NCI-H2029 (cell line): ENCODE measurements at regions not wholly inside any gene's neighbourhood (a gene's known extent, or its start where the extent isn't known, plus 50 kb on each side); places are given as distances from the start of the nearest gene placed in this dataset.
"Not testable (repeated sequence)": the region's sequence is repeated elsewhere in the genome, so short reads cannot be mapped to it uniquely, and the experiment has no call there.

ENCODE experiments used
- DNase-seq: peaks from one replicate; lab custom pipeline; 2025; lab: John Stamatoyannopoulos, UW

GRCh38 chr2:234374150-234374508 is 122.8 kb downstream of the ARL4C start:
- no peak for DNase-seq

- no peak for DNase-seq
Observed at GRCh38 chr2:234373481-234374149, 123.3 kb downstream of the ARL4C start.

- no peak for DNase-seq
Observed at GRCh38 chr2:234373060-234373459, 123.8 kb downstream of the ARL4C start.

- no peak for DNase-seq
Observed at GRCh38 chr2:234372506-234372905, 124.4 kb downstream of the ARL4C start.

GRCh38 chr2:234368861-234369261 is 128.0 kb downstream of the ARL4C start:
- DNase-seq, result no peak

GRCh38 chr2:234366891-234367290 is 130.0 kb downstream of the ARL4C start:
- DNase-seq, result no peak

- no peak for DNase-seq
Observed at GRCh38 chr2:234364661-234365060, 132.2 kb downstream of the ARL4C start.

- DNase-seq, result no peak
Observed at GRCh38 chr2:234363647-234364294, 133.1 kb downstream of the ARL4C start.

- no peak for DNase-seq
Observed at GRCh38 chr2:234363011-234363487, 133.8 kb downstream of the ARL4C start.

- not testable (repeated sequence) for DNase-seq
Observed at GRCh38 chr2:234360313-234360975, 136.4 kb downstream of the ARL4C start.

GRCh38 chr2:234357666-234358065 is 139.2 kb downstream of the ARL4C start:
- no peak for DNase-seq

GRCh38 chr2:234355808-234356365 is 141.0 kb downstream of the ARL4C start:
- no peak for DNase-seq

- no peak for DNase-seq
Observed at GRCh38 chr2:234355021-234355720, 141.7 kb downstream of the ARL4C start.

- DNase-seq, result no peak
Observed at GRCh38 chr2:234352270-234352669, 144.6 kb downstream of the ARL4C start.

- DNase-seq, result not testable (repeated sequence)
Observed at GRCh38 chr2:234351866-234352265, 145.0 kb downstream of the ARL4C start.

- DNase-seq, result no peak
Observed at GRCh38 chr2:234348081-234348480, 148.8 kb downstream of the ARL4C start.

GRCh38 chr2:234345921-234346320 is 151.0 kb downstream of the ARL4C start:
- no peak for DNase-seq

- no peak for DNase-seq
Observed at GRCh38 chr2:234344012-234344411, 152.9 kb downstream of the ARL4C start.

GRCh38 chr2:234343372-234343771 is 153.5 kb downstream of the ARL4C start:
- no peak for DNase-seq

- no peak for DNase-seq
Observed at GRCh38 chr2:234341306-234341985, 155.4 kb downstream of the ARL4C start.

GRCh38 chr2:234339501-234339900 is 157.4 kb downstream of the ARL4C start:
- DNase-seq, result no peak

GRCh38 chr2:234339011-234339410 is 157.9 kb downstream of the ARL4C start:
- DNase-seq, result no peak
